GM21360 (cell line): ENCODE measurements at regions not wholly inside any gene's neighbourhood (a gene's known extent, or its start where the extent isn't known, plus 50 kb on each side); places are given as distances from the start of the nearest gene placed in this dataset.
"Not testable (repeated sequence)": the region's sequence is repeated elsewhere in the genome, so short reads cannot be mapped to it uniquely, and the experiment has no call there.

ENCODE experiments used
- ATAC-seq: cut with Tn5 transposase; IDR thresholded peaks from one replicate; pipeline ENCODE4 v1.9.1; 2021; ENCODE audit warnings: mild to moderate bottlenecking, moderate library complexity; ENCODE audit not compliant: unreplicated experiment

DNA sequence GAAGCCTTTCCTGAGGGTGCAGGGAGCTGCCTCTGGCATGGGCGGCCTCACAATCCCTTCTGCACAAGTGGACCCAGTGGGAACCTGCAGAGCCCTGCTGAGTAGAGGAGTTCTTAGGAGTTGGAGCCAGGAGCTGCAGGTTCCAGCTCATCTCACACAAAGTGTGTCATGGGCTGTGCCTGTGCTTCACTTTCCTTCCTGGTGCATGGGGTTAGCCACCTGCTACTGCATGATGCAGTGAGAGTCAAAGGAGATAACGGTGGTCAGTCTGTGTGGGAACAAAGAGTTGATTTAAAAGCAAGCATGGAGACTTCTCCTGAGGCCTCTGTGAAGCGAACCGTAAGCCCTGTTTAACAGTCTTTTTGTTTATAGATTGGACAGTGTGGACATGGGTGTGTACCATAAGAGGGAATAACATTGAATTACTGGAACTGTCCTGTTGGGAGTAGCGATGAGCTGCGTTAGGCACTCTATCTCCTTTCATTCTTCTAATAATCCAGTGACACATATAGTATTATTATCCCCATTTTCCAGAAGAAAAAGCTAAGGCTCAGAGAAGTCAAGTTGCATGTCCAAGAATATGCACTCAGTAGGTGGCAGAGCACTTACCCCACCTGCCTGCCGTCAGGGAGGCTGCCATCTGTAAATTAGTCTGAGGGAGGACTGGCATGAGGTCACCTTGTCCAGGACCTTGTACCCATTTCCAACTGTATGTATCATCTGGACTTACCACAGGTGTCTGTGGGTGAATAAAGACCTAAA is 68.7 kb upstream of the PRR23C start:
- no peak for ATAC-seq

DNA sequence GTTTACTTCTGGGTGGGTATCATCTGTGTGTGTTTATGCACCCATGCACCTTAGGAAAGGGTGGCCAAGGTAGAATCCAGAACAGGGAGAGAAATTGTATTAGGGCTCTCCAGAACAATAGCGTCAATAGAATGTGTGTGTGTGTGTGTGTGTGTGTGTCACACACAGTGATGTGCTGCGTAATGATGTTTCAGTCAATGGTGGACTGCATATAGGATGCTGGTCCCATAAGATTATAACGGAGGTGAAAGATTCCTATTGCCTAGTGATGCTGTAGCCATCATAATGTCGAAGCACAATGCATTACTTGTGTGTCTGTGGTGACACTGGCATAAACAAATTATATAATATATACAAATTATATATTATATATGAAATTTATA is 69.3 kb upstream of the PRR23C start:
- ATAC-seq, result no peak

DNA sequence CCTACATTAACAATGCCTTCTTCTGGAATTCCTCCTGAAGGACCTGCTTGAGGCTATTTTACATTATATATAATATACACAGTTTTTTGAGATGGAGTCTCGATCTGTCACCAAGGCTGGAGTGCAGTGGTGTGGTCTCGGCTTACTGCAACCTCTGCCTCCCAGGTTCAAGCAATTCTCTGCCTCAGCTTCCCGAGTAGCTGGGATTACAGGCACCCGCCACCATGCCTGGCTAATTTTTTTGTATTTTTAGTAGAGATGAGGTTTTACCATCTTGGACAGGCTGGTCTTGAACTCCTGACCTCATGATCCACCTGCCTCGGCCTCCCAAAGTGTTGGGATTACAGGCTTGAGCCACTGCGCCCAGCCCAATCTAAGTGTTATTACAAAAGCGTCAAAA is 71.9 kb upstream of the PRR23C start:
- not testable (repeated sequence) for ATAC-seq

DNA sequence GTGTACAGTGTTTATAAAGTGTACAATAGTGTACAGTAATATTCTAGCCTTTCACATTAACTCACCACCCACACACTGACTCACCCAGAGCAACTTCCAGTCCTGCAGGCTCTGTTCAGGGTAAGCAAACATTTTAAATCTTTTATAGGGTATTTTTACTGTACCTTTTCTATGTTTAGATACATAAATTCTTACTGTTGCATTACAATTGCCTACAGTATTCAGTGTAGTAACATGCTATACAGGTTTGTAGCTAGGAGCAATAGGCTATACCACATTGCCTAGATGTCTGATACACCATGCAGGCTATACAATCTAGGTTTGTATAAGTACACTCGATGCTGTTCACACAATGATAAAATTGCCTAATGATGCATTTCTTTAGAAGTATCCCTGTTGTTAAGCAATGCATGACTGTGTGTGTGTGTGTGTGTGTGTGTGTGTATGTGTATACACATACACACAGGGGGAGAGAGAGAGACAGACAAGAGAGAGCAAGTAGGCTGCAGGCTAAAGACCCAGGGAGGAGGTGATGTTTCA is 72.5 kb upstream of the PRR23C start:
- no peak for ATAC-seq

DNA sequence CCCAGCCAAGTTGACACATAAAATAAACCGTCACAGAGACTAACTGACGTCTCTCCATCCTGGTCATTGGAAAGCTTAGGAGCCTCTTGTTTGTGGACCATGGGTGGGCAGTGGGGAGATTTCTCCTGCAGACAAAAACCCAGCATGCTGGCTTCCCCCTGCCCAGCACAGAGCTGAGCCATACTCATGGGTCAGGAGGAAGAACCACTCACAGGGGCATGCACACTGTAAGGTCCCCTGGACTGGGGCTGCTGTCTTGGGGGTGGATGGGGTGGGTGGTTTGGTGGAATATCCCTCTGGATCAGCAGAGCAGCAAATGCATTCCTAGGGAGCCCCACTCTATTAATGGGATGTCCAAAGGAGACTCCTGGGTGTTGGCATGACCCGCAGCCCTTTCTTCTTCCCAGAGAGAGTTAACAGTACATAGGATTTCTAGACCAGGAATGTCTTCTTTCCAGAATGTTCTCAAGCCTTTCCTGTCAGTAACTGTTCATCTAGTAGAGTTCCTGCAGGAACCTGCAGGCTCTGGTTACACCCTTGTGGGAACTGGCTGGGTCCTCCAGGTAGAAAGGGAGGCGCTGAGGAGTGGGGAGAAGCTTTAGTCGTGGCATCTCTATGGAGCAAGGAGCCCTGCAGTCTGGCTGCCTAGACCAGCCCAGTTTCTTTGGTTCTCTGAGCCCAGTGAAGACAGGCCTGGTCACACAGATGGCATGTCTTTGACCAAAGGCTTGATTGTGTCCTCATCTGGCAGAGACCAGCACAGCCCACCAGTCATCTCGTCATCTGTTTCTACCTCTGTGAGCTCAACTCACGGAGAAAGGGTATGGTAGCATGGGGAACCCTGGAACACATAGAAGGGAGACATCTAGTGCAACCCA is 73.4 kb upstream of the PRR23C start:
- no peak for ATAC-seq

- ATAC-seq, result no peak
These were observed 74.1 kb upstream of the PRR23C start for GRCh38 chr3:139118835-139119234.

DNA sequence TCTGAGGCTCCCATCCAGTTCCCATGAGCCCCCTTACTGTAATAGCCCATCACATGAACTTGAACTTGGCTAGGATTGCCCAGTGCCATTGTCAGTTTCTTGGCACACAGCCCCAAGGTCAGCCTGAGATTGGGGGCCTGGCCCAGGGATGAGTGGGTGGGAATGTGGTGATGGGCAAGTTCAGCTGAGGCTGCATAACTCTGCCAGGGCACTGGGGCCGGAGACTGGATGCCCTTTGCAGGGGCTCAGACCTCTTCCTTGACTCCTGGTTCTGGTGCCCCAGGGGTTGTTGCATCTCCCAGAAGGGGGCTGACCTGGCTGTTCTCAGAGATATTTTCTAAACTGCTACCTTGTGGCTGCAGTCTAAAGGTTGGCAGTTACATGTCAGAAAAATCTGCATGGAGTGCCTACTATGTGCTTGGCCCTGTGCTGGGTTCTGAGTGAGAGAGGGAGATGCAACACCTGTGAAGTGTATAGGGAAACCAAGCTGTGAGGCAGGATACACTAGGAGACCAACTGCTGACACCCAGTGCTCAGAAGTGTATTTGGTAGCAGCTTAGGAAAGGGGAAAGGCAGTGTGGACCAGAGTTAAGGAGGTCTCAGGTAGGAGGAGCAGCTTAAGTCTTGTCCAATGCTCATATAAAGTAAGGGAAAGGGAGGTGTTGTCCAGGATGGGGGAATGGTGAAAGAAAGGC is 74.8 kb upstream of the PRR23C start:
- no peak for ATAC-seq

GRCh38 chr3:139120086-139121056 is 75.7 kb upstream of the PRR23C start:
- ATAC-seq, result no peak

DNA sequence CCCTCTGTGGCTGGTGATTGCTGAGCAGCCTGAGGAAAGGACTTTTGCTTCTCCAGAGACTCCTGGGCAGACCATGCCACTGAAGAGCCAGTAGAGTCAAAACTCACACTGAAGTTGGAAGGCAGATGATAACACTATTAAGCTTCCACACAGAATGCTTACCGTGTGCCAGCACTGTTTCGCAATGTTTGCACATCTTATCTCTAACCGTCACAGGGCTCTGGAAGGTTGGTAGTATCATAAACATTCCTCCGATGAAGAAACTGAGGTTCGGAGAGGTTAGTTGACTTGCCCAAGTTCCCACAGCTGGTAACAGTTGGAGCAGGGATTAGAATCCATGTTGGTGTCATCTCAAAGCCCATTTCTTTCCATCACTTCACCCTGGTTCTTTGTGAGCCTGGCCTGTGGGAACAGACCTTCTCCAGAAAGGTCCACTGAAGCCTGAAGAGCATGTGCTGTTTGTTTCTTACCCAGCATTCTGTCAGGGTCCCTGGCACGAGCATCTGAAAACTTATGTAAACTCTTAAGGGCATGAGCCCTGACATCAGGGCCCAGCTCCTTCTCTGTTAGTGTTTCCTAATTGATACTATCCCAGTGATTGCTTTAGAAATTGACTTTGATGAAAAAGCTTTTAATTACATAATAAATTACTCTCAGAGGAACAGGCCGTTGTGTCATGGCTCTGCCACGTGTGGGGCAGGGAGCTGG is 77.0 kb upstream of the PRR23C start:
- ATAC-seq, result no peak

DNA sequence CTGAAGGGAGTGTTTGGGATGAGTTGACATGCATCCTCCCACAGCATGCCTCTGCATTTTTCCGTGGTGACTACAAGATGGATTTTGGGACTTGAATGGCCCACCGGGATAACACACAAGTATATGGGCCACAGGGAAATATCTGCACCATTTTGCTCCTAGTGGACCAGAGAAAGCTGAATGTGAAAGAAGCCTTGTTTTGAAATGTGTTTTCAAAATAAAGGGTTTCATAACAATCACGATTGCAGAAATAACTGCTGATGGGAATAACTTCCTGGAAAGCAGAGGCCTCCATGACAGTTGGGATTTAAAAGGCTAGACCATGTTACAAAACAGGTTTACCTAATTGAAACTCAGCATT is 77.5 kb upstream of the PRR23C start:
- no peak for ATAC-seq

DNA sequence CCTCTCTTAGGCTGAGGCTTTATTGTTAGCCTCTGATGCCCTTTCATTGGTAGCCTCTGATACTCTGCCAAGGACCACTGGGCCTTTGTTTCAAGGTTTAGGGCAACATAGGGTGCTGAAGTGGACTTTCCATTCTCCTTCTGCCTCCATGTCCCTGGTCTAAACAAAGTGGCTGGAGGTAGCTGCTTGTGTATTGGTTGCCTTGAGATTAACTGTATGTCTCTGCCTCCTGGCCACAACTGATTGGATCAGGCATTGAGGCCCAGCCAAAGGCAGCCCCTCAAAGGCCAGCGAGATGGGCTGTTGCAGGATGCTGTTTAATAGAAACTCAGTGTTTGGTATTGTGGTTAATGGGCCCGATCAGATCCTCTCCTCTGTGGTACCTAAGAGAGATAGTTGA is 77.9 kb upstream of the PRR23C start:
- ATAC-seq, result no peak

DNA sequence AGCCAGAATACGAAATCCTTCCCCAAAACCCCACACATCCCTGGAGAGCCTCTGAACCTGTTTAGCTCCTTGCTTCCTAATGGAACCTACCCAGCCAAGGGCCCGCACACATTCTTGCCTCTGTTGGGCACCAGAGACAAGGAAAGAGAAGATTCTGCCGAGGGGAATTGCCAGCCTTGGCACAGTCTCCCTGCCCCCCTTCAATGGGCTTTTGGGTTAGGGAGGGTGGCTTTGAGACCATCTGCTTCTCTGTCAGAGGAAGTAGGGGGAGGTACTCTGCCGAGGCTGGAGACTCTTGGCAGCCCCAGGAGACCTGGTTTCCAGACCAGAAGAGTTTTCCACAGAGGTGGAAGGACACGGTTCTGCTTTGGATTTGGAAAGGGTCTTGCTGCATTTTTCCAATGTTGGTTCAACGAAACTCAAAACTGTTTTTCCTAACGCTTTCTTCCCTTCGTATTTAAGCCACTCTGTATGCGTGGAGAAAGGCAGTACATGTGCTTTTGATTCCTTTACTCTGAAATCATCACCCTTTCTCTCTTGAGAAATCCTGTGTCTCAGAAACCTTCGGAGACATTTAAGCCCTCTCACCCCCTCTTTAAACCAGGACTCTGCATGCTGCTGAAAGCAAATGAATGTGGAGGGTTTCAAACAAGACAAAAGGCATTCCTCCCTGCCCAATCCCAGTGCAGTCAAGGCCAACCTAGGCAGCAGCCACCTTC is 78.8 kb upstream of the PRR23C start:
- no peak for ATAC-seq

GRCh38 chr3:139124197-139124596 is 79.5 kb upstream of the PRR23C start:
- ATAC-seq, result no peak

DNA sequence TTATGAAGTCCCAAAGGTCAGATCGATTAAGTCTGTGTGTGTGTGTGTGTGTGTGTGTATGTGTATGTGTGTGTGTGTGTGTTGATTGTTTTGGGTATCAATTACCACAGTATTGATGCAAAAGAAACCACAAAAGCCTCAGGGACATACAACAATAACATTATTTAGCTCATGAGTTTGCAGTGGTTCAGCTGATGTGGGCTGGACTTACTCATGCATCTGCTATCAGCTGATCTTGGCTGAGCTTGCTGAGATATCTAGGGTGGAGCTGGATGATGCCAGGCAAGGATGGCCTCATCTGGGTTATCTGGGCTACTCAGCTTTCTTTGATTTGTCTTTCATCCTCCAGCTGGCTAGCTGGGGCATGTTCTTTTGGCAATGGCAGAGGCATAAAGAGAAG is 82.4 kb upstream of the PRR23C start:
- ATAC-seq, result no peak

- ATAC-seq, result not testable (repeated sequence)
These were observed 82.9 kb upstream of the PRR23C start for GRCh38 chr3:139127629-139128028.

DNA sequence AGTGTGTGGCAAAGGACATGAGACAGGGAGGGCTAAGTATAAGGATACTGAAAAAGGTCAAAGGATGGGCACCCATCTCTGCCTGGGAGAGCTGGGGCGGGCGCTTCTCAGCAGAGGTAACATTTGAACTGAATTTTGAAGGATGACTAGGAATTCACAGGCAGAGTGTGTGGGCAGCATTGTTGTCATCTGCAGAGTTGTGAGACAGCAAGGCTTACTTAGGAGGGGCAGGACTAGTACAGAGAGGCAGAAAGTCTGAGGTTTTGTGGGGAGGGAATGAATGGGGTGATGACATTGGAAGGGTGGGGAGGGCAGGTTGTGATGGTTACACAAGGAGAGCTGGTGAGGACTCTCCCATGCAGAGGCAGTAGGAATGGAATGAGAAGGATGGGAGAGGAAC is 84.1 kb upstream of the PRR23C start:
- no peak for ATAC-seq

DNA sequence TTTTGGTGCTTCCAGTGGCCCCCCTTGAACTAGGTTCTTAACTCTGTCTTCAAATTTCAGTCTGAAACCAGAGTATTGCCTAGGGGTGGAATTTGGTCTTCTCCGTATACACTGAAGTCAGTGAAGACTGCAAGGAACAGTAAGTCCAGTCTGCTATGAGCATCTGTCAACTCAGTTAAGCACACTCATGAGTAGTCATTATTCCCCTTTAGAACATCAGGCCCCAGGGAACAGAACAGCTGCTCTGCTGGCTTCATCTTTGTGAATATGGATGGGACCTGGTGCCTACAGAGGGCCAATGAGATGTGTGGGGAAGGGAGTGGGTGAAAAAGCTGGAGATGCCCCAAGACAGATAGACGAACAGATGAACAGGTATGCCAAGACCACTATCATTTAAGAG is 85.2 kb upstream of the PRR23C start:
- ATAC-seq, result no peak

GRCh38 chr3:139130390-139131140 is 85.9 kb upstream of the PRR23C start:
- no peak for ATAC-seq
